MM.1S (cell line): ENCODE measurements at regions not wholly inside any gene's neighbourhood (a gene's known extent, or its start where the extent isn't known, plus 50 kb on each side); places are given as distances from the start of the nearest gene placed in this dataset.

Experiments used
- DNase-seq: peaks from one replicate; pipeline ENCODE4 v3.0.0-alpha.2; 2015
- H2AFZ ChIP-seq: fragments of 300-600 bp; sonication (generic); 2 replicates; pipeline ENCODE4 v1.6.0; 2016; ENCODE audit warnings: antibody characterized with exemption, low read length
- H3F3A ChIP-seq: fragments of 300-600 bp; sonication (generic); 2 replicates; pipeline ENCODE4 v1.6.1; 2016; ENCODE audit warnings: mild to moderate bottlenecking, antibody characterized with exemption, low read length, moderate library complexity, mixed read lengths; ENCODE audit not compliant: insufficient read depth
- H3K27ac ChIP-seq: fragments of 300-600 bp; sonication (generic); 2 replicates; pipeline ENCODE4 v1.5.1; 2016; ENCODE audit warnings: mild to moderate bottlenecking, low read length
- H3K27me3 ChIP-seq: fragments of 300-600 bp; sonication (generic); replicated peaks from 2 replicates; pipeline ENCODE4 v1.6.0; 2016; ENCODE audit warnings: low read length; ENCODE audit not compliant: insufficient read depth
- H3K36me3 ChIP-seq: fragments of 300-600 bp; sonication (generic); replicated peaks from 2 replicates; pipeline ENCODE4 v1.6.1; 2016; ENCODE audit warnings: mild to moderate bottlenecking, low read length, mixed read lengths; ENCODE audit not compliant: insufficient read depth
- H3K4me1 ChIP-seq: fragments of 300-600 bp; sonication (generic); 2 replicates; pipeline ENCODE4 v1.6.1; 2016; ENCODE audit warnings: low read length, mixed read lengths
- H3K4me2 ChIP-seq: fragments of 300-600 bp; sonication (generic); 2 replicates; pipeline ENCODE4 v1.6.0; 2016; ENCODE audit warnings: low read depth, low read length
- H3K4me3 ChIP-seq: fragments of 300-600 bp; sonication (generic); 2 replicates; pipeline ENCODE4 v1.5.1; 2016; ENCODE audit warnings: low read length, mixed read lengths
- H3K79me2 ChIP-seq: fragments of 300-600 bp; sonication (generic); 2 replicates; pipeline ENCODE4 v1.6.1; 2016; ENCODE audit warnings: mixed run types, low read length, mixed read lengths
- H3K9ac ChIP-seq: fragments of 300-600 bp; sonication (generic); 2 replicates; pipeline ENCODE4 v1.6.1; 2016; ENCODE audit warnings: low read length, mixed read lengths
- H3K9me2 ChIP-seq: fragments of 300-600 bp; sonication (generic); replicated peaks from 2 replicates; pipeline ENCODE4 v1.6.1; 2016; ENCODE audit warnings: mild to moderate bottlenecking, low read length, mixed read lengths; ENCODE audit not compliant: insufficient read depth
- H3K9me3 ChIP-seq: fragments of 300-600 bp; sonication (generic); replicated peaks from 2 replicates; pipeline ENCODE4 v1.6.1; 2016; ENCODE audit warnings: mild to moderate bottlenecking, low read length, mixed read lengths; ENCODE audit not compliant: insufficient read depth
- H4K20me1 ChIP-seq: fragments of 300-600 bp; sonication (generic); 2 replicates; pipeline ENCODE4 v1.6.1; 2016; ENCODE audit warnings: mild to moderate bottlenecking, low read length, moderate library complexity, mixed read lengths; ENCODE audit not compliant: insufficient read depth
- EZH2 ChIP-seq: fragments of 300-600 bp; sonication (generic); optimal IDR thresholded peaks from 2 replicates; pipeline ENCODE3; 2017; ENCODE audit warnings: low read depth, mild to moderate bottlenecking, antibody characterized with exemption, low read length, mixed read lengths
- EZH2phosphoT487 ChIP-seq: fragments of 300-600 bp; sonication (generic); IDR thresholded peaks from 2 replicates; pipeline ENCODE4 v1.6.1; 2018; ENCODE audit warnings: antibody characterized with exemption, low read length
- TF ChIP-seq, protein P1 (sequence below): fragments of 300-600 bp; sonication (generic); IDR thresholded peaks from 2 replicates; pipeline ENCODE4 v1.5.1; 2016; ENCODE audit warnings: antibody characterized with exemption, low read length, mixed read lengths

GRCh38 chr12:127667131-127667685 lies 599.8 kb upstream of the TMEM132C start:
- Histone ChIP-seq H3K27me3 (no peaks in the 10 kb centered on the region), H3K4me3 (no peak overlapping the region), H4K20me1 (no peaks in the 10 kb centered on the region), H3K36me3 (no peaks in the 10 kb centered on the region), H3K27ac (no peak overlapping the region), H3K9me3 (no peaks in the 10 kb centered on the region), H3K4me2 (no peak overlapping the region), H2AFZ (no peak overlapping the region), H3K9ac (no peak overlapping the region), H3K4me1 (no peaks in the 10 kb centered on the region), H3K9me2 (no peaks in the 10 kb centered on the region), H3K79me2 (no peaks in the 10 kb centered on the region), H3F3A (no peaks in the 10 kb centered on the region)
- DNase-seq, result no peak
- TF ChIP-seq EZH2phosphoT487, result no peak
- TF ChIP-seq EZH2, result no peak
- TF ChIP-seq, protein P1, sequence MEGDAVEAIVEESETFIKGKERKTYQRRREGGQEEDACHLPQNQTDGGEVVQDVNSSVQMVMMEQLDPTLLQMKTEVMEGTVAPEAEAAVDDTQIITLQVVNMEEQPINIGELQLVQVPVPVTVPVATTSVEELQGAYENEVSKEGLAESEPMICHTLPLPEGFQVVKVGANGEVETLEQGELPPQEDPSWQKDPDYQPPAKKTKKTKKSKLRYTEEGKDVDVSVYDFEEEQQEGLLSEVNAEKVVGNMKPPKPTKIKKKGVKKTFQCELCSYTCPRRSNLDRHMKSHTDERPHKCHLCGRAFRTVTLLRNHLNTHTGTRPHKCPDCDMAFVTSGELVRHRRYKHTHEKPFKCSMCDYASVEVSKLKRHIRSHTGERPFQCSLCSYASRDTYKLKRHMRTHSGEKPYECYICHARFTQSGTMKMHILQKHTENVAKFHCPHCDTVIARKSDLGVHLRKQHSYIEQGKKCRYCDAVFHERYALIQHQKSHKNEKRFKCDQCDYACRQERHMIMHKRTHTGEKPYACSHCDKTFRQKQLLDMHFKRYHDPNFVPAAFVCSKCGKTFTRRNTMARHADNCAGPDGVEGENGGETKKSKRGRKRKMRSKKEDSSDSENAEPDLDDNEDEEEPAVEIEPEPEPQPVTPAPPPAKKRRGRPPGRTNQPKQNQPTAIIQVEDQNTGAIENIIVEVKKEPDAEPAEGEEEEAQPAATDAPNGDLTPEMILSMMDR, result no peak

GRCh38 chr12:127670294-127670693 lies 596.7 kb upstream of the TMEM132C start:
- Histone ChIP-seq H3K9ac (no peak overlapping the region), H3K27ac (no peak overlapping the region), H3K27me3 (no peaks in the 10 kb centered on the region), H3F3A (no peaks in the 10 kb centered on the region), H3K9me3 (no peaks in the 10 kb centered on the region), H3K79me2 (no peaks in the 10 kb centered on the region), H3K4me1 (no peaks in the 10 kb centered on the region), H2AFZ (no peak overlapping the region), H3K36me3 (no peaks in the 10 kb centered on the region), H3K4me2 (no peak overlapping the region), H3K9me2 (no peaks in the 10 kb centered on the region), H4K20me1 (no peaks in the 10 kb centered on the region), H3K4me3 (no peak overlapping the region)
- no peak for TF ChIP-seq EZH2
- TF ChIP-seq, protein P1, result no peak
- no peak for TF ChIP-seq EZH2phosphoT487
- no peak for DNase-seq

DNA sequence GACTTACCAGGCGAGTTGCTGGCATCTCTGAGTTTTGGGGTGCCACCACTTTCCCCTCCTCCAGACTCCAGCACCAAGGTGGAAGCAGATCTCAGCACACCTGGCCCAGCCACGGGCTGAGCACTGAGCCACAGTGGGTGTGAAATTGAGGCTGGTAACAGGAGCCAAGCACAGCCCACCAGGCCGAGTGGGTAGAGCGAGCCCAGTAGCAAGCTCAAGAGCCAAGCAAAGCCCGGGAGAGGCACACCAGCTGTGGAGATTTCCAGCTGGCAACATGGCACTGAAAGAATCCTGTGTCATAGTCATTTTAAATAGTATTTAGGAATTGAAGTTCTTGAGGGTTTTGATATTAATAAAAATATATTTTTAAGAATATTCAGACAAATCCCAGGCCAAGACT lies 596.2 kb upstream of the TMEM132C start:
- H3K36me3 ChIP-seq, result no peaks in the 10 kb centered on the region
- no peaks in the 10 kb centered on the region for H3K79me2 ChIP-seq
- H4K20me1 ChIP-seq, result no peaks in the 10 kb centered on the region
- TF ChIP-seq, protein P1, result no peak
- TF ChIP-seq EZH2 (no peak), EZH2phosphoT487 (no peak)
- H3K9me3 ChIP-seq, result no peaks in the 10 kb centered on the region
- no peak for DNase-seq
- H3K4me2 ChIP-seq, result no peak overlapping the region
- H3K4me3 ChIP-seq, result no peak overlapping the region
- H2AFZ ChIP-seq, result no peak overlapping the region
- no peaks in the 10 kb centered on the region for H3K27me3 ChIP-seq
- no peaks in the 10 kb centered on the region for H3K4me1 ChIP-seq
- H3K9me2 ChIP-seq, result no peaks in the 10 kb centered on the region
- no peaks in the 10 kb centered on the region for H3F3A ChIP-seq
- H3K9ac ChIP-seq, result no peak overlapping the region
- no peak overlapping the region for H3K27ac ChIP-seq
